SKM-1 (cell line): ENCODE measurements at regions not wholly inside any gene's neighbourhood (a gene's known extent, or its start where the extent isn't known, plus 50 kb on each side); places are given as distances from the start of the nearest gene placed in this dataset.
"Not testable (repeated sequence)": the region's sequence is repeated elsewhere in the genome, so short reads cannot be mapped to it uniquely, and the experiment has no call there.

Experiments used
- DNase-seq: peaks from one replicate; lab custom pipeline; 2025; ENCODE audit not compliant: unreplicated experiment; lab: John Stamatoyannopoulos, UW

GRCh38 chr14:54241517-54241916 lies 155.3 kb upstream of the CDKN3 start:
- no peak for DNase-seq

GRCh38 chr14:54251356-54251755 lies 145.5 kb upstream of the CDKN3 start:
- no peak for DNase-seq

DNA sequence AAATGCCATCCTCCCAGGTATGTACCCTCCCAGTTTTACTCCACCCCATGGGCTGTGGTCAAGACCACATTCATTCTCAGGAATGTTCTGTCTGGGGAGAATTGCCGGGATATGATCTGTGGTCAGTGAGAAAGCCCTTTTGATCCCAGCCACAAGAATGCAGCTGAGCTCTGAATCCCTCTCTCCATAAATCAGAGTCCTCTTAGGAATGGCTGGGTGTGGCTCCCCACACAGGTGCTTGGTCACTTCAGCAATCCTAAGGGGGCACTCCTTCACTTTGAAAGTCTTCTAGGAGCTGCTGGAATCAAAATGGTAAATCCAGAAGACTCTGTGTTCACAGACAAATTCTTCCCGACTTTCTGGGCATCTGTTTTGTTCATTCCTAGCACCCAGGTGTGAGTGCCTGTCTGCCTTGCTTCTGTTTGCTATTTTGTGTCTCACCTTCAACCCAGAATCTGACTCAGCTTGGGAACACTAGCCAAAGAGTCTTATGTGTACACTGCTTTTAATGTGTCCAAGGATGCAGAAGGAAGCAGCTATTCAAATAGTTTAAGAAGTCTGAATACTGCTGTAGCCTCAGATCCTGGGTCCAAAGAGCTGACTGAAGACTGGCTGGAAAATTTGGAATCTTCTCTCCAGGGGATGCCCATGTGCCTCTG lies 144.6 kb upstream of the CDKN3 start:
- no peak for DNase-seq

GRCh38 chr14:54253195-54253947 lies 143.4 kb upstream of the CDKN3 start:
- DNase-seq, result no peak

GRCh38 chr14:54256156-54256555 lies 140.7 kb upstream of the CDKN3 start:
- DNase-seq, result no peak

DNA sequence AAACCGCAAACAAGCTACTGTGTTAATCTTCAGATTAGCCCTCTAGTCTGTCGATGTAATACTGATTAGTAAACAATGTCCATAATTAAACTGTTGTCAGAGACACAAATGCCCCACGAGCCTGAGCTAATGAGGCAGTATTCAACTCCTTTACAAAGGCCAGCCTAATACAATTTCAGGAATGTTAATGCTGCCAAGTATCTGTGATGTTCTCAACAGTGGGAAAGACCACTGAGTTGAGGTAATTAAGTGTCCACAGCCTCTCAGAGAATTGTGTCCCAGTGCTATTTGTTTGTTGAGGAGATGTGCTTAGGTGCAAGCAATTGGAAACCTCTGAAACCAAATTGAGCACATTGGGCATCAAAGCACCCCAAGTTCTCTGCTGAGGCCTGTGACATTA lies 139.4 kb upstream of the CDKN3 start:
- DNase-seq, result no peak

- DNase-seq, result no peak
Measured at GRCh38 chr14:54258382-54258781, 138.4 kb upstream of the CDKN3 start.

- DNase-seq, result no peak
Measured at GRCh38 chr14:54259821-54260220, 137.0 kb upstream of the CDKN3 start.

DNA sequence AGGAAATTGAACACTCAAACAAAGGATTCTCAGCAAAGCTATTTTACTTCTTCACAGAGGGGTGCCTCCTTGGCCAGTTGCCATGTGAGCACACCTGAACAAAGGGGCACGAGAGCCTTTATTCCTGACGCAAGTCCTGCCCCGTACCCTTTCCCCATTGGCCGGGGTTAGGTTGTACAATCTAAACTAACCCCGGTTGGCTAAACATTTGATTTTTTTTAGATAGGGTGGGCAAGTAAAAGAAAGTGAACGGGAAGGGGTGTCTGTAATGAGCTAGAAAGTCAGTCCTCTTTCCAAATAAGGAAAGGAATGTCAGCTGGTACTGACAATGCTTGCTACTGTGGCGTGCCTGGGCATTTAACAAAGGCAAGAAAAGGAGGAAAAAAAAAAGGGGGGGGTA lies 135.5 kb upstream of the CDKN3 start:
- DNase-seq, result no peak

DNA sequence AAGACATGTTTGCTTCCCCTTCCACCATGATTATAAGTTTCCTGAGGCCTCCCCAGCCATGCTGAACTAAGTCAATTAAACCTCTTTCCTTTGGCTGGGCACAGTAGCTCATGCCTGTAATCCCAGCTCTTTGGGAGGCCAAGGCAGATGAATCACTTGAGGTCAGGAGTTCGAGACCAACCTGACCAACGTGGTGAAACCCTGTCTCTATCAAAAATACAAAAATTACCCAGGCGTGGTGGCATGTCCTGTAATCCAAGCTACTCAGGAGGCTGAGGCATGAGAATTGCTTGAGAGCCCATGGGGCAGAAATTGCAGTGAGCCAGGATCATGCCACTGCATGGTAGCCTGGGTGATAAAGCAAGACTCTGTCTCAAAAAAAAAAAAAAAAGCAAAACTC lies 130.2 kb upstream of the CDKN3 start:
- DNase-seq, result not testable (repeated sequence)

- no peak for DNase-seq
Measured at GRCh38 chr14:54267172-54267571, 129.6 kb upstream of the CDKN3 start.

- no peak for DNase-seq
Measured at GRCh38 chr14:54275997-54276725, 120.6 kb upstream of the CDKN3 start.

DNA sequence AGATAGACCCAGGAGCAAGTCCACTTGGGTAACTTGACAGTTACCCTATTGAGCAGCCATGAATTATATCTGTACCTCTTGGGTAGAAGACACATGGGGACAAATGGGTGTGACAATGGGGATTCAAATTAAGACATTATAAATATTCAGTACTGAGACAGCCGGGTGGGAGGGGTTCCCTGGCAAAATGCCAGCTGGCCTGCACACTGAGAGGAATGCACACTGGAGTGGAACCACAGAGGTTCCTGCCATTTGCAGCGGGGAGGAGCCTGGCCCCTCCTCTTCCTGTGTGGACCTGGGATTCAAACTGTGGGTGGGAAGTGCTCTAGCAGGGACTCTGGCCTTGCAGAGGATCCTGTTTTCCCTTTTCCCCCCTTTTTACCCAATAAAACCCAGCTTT lies 118.7 kb upstream of the CDKN3 start:
- DNase-seq, result no peak

DNA sequence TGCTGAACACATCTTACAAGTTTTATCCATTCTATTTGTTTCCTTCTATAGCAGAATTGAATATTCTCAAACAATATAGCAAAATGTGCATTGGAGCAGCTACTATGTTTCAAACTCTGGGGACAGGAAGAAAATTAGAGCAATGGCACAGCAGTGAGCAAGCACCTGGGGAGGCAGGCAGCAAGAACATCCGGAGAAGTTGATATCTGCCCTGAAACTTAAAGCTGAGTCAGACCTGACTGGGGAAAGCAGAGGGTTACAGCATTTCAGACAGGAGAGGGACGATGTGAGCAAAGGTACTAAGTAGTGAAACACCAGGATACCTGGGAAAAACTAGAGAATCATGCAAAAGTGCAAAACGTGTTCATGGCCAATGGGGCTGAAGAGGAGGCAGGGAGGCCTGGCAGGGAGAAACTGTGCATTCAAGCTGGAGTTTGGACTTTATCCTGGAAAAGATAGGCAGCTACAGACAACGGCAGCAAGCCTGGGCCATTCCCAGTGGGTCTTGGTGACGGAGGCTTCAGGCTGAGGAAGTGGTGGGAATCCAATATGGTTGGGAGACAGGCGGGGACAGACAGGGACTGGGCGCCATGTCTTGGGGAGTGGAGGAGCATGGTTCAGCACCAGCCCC lies 118.0 kb upstream of the CDKN3 start:
- no peak for DNase-seq

GRCh38 chr14:54282849-54283248 lies 114.0 kb upstream of the CDKN3 start:
- no peak for DNase-seq

- no peak for DNase-seq
Measured at GRCh38 chr14:54285030-54285429, 111.8 kb upstream of the CDKN3 start.

DNA sequence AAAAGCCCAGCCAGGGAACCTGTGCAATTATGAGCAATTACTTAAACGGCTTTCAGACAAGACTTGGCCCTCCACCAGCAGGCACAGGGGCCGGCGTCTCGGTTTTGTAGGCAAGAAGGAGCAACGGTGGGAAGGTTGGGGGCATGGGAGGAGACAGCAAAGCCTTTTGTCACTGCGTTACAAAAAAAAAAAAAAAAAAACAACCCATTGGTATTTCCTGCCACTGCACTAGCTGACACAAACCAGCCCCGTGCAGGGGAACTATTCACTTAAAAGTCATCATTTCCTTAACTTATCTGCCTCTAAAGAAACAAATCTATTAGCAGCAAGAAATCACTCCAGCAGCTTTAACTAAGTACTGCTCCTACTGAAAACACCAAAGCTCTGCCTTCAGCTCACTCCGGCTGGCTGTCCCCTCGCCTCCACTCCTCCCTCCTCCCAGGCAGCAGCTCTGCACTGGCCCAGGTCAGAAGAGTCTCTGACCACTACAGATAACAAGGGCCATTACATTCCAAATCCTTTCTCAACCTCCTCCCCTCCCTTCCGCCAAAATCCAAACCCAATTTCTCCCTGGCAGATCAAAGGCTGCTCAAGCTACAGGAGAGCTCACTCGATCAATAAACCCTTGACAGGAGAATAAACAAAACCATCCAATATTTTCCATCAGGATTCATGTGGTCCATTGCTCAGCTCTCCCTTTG lies 105.2 kb upstream of the CDKN3 start:
- DNase-seq, result no peak

GRCh38 chr14:54294802-54295201 lies 102.0 kb upstream of the CDKN3 start:
- no peak for DNase-seq

DNA sequence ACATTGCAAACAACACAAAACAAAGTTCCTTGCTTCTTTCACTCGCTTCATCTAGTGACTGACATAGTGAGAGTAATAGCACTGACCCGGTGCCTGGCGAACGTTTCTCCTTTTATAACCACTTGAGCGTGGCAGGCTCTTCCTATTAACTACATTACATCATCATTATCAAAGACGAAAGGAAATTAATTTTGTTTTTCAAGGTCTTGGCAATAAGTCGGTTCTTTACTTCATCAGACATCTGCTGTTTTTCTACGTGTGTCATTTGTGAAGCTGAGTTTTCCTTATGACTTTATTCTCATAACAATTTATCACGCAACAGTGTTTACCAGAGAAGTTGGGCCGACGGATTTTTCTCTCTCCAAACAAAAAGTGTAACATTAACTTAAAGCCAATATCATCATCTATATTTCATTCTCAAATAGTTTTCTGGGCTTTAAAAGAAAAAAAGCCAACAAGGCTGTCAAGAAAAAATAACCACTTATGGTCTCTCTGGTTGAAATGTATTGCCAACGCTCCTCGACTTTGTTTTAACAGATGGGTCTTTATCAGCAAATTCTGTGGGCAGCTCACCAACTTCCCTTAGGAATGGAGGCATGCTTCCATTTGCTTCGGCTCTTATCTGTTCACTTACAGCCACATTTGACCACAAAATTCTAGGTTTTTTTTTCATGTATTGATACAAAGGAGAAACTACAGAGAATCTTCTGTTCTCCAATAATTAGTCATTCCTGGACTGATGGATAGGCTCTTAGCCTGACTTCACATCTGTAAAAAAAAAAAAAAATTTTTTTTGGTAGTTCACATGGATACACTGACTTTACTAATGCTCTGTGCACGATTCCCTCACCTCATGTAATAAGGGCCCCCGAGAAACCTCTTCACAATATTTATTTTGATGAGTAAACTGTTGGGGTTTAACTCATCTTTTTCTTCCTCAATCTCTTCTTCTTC lies 97.1 kb upstream of the CDKN3 start:
- DNase-seq, result no peak

DNA sequence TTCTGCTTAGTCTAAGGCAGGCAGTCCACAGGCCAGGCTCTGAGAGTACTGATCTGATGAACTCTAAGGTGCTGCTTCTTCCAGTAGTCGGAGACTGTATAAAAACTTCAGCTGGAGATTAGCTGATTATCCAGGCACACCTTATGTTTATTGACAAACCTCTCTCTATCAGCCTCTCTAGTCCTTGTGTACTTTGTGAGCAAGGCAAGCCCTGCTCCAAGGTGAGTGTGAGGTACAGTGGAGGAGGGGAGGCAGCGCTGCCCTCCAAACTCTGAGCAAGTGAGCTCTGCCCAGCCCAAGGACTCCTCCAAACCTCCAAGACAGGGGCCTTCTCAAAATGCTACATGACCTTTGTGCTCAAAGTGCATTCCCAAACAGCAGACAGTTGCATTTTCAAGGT lies 95.9 kb upstream of the CDKN3 start:
- no peak for DNase-seq
